ENCODE measurements at regions not wholly inside any gene's neighbourhood (a gene's known extent, or its start where the extent isn't known, plus 50 kb on each side); places are given as distances from the start of the nearest gene placed in this dataset.

- no TSS peak for BruUV-seq (replicated peaks)
- no peaks in the 10 kb centered on the region for H3K9me3 Mint-ChIP-seq (ENCODE audit: unreplicated experiment)
- CTCF ChIA-PET = no interaction called here
- intact Hi-C loops (cut with micrococcal nuclease; ENCODE audit: unreplicated experiment) = no loop called here
- no peak overlapping the region for H3K4me3 Mint-ChIP-seq (ENCODE audit: unreplicated experiment)
- H3K9me3 ChIP-seq = no peaks in the 10 kb centered on the region
- H3K4me1 Mint-ChIP-seq (ENCODE audit: low read depth, unreplicated experiment) = no peaks in the 10 kb centered on the region
- no peaks in the 10 kb centered on the region for H3K36me3 Mint-ChIP-seq (ENCODE audit: insufficient read depth, unreplicated experiment)
- TF ChIP-seq, protein P1, sequence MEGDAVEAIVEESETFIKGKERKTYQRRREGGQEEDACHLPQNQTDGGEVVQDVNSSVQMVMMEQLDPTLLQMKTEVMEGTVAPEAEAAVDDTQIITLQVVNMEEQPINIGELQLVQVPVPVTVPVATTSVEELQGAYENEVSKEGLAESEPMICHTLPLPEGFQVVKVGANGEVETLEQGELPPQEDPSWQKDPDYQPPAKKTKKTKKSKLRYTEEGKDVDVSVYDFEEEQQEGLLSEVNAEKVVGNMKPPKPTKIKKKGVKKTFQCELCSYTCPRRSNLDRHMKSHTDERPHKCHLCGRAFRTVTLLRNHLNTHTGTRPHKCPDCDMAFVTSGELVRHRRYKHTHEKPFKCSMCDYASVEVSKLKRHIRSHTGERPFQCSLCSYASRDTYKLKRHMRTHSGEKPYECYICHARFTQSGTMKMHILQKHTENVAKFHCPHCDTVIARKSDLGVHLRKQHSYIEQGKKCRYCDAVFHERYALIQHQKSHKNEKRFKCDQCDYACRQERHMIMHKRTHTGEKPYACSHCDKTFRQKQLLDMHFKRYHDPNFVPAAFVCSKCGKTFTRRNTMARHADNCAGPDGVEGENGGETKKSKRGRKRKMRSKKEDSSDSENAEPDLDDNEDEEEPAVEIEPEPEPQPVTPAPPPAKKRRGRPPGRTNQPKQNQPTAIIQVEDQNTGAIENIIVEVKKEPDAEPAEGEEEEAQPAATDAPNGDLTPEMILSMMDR (IDR thresholded peaks at IDR 0.05; ENCODE audit: insufficient read depth in 1 of 2, low read depth in 1 of 2, low read length in 1 of 2, severe bottlenecking in 1 of 2, unreplicated experiment in 1 of 2) = no peak
- no peaks in the 10 kb centered on the region for H3K36me3 ChIP-seq (ENCODE audit: control insufficient read depth, insufficient read depth, low read length)
- peaks cover 4% of the 10 kb centered on the region for H3K27me3 Mint-ChIP-seq (ENCODE audit: insufficient read depth, unreplicated experiment)
- POLR2A ChIA-PET = no interaction called here
- no peak overlapping the region for H3K27ac Mint-ChIP-seq (ENCODE audit: unreplicated experiment)
- no peak for DNase-seq
- H3K4me1 ChIP-seq = no peaks in the 10 kb centered on the region
- no peak overlapping the region for H3K4me3 ChIP-seq (ENCODE audit: low read depth, low read length)
- H3K27me3 ChIP-seq (replicated peaks; ENCODE audit: control insufficient read depth, insufficient read depth, low read length) = no peaks in the 10 kb centered on the region
Observed at GRCh38 chr14:82070040-82070439, 536.4 kb upstream of the SEL1L start.

GRCh38 chr14:82070753-82071152 is 537.1 kb upstream of the SEL1L start:
- Histone ChIP-seq H3K36me3 (ENCODE audit: control insufficient read depth, insufficient read depth, low read length) (no peaks in the 10 kb centered on the region), H3K4me1 (no peaks in the 10 kb centered on the region), H3K4me3 (ENCODE audit: low read depth, low read length) (no peak overlapping the region), H3K9me3 (no peaks in the 10 kb centered on the region), H3K27me3 (replicated peaks; ENCODE audit: control insufficient read depth, insufficient read depth, low read length) (no peaks in the 10 kb centered on the region)
- Mint-ChIP-seq H3K27ac (ENCODE audit: unreplicated experiment) (no peak overlapping the region), H3K4me3 (ENCODE audit: unreplicated experiment) (no peak overlapping the region), H3K36me3 (ENCODE audit: insufficient read depth, unreplicated experiment) (no peaks in the 10 kb centered on the region), H3K4me1 (ENCODE audit: low read depth, unreplicated experiment) (no peaks in the 10 kb centered on the region), H3K27me3 (ENCODE audit: insufficient read depth, unreplicated experiment) (no peaks in the 10 kb centered on the region), H3K9me3 (ENCODE audit: unreplicated experiment) (no peaks in the 10 kb centered on the region)
- CTCF ChIA-PET = no interaction called here
- intact Hi-C loops (cut with micrococcal nuclease; ENCODE audit: unreplicated experiment) = no loop called here
- POLR2A ChIA-PET = no interaction called here
- no TSS peak for BruUV-seq (replicated peaks)
- DNase-seq = no peak
- TF ChIP-seq, protein P1 (IDR thresholded peaks at IDR 0.05; ENCODE audit: insufficient read depth in 1 of 2, low read depth in 1 of 2, low read length in 1 of 2, severe bottlenecking in 1 of 2, unreplicated experiment in 1 of 2) = no peak

DNA sequence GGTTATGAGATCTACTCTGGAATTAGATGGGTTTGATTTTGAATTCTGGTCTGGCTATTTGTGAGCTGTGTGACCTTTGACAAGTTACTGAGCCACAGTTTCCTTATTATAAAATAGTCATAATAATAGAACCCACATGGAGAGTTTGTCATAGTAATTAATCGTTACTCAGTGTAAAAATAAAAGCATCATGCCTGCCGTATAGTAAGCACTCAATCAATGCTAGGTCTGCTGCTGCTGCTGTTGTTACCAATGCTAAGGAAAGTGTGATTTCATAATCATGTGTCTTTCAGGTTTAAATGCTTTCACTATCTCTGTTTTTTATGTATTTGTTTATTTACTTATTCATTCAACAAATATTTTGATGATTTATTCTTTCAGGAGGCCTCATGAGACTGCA is 539.9 kb upstream of the SEL1L start:
- H3K4me1 Mint-ChIP-seq (ENCODE audit: low read depth, unreplicated experiment) = no peaks in the 10 kb centered on the region
- DNase-seq = no peak
- H3K4me3 Mint-ChIP-seq (ENCODE audit: unreplicated experiment) = no peak overlapping the region
- no peaks in the 10 kb centered on the region for H3K36me3 Mint-ChIP-seq (ENCODE audit: insufficient read depth, unreplicated experiment)
- Histone ChIP-seq H3K4me1 (no peaks in the 10 kb centered on the region), H3K9me3 (no peaks in the 10 kb centered on the region), H3K36me3 (ENCODE audit: control insufficient read depth, insufficient read depth, low read length) (no peaks in the 10 kb centered on the region), H3K27me3 (replicated peaks; ENCODE audit: control insufficient read depth, insufficient read depth, low read length) (no peaks in the 10 kb centered on the region), H3K4me3 (ENCODE audit: low read depth, low read length) (no peak overlapping the region)
- BruUV-seq (replicated peaks) = no TSS peak
- intact Hi-C loops (cut with micrococcal nuclease; ENCODE audit: unreplicated experiment) = no loop called here
- no peak overlapping the region for H3K27ac Mint-ChIP-seq (ENCODE audit: unreplicated experiment)
- TF ChIP-seq, protein P1 (IDR thresholded peaks at IDR 0.05; ENCODE audit: insufficient read depth in 1 of 2, low read depth in 1 of 2, low read length in 1 of 2, severe bottlenecking in 1 of 2, unreplicated experiment in 1 of 2) = no peak
- POLR2A ChIA-PET = no interaction called here
- H3K27me3 Mint-ChIP-seq (ENCODE audit: insufficient read depth, unreplicated experiment) = no peaks in the 10 kb centered on the region
- CTCF ChIA-PET = no interaction called here
- no peaks in the 10 kb centered on the region for H3K9me3 Mint-ChIP-seq (ENCODE audit: unreplicated experiment)

Measured in Caco-2 (cell line).